GM10266 (cell line): ENCODE measurements at regions not wholly inside any gene's neighbourhood (a gene's known extent, or its start where the extent isn't known, plus 50 kb on each side); places are given as distances from the start of the nearest gene placed in this dataset.

Experiments used
- DNase-seq: peaks from one replicate; pipeline ENCODE4 v3.0.0; 2012; ENCODE audit errors: extremely low spot score
- CTCF ChIP-seq: IDR thresholded peaks from 2 replicates; pipeline ENCODE4 v1.5.1; 2012; ENCODE audit warnings: mild to moderate bottlenecking, low read depth; ENCODE audit not compliant: control insufficient read depth, insufficient read depth; ENCODE audit errors: missing control alignments

- no peak for TF ChIP-seq CTCF
- no peak for DNase-seq
Measured at GRCh38 chr2:224325941-224326340, 76.0 kb downstream of the FAM124B start.

GRCh38 chr2:224324604-224325003 is 77.3 kb downstream of the FAM124B start:
- DNase-seq: no peak
- TF ChIP-seq CTCF: no peak

- no peak for DNase-seq
- no peak for TF ChIP-seq CTCF
Measured at GRCh38 chr2:224320660-224321059, 81.2 kb downstream of the FAM124B start.

GRCh38 chr2:224319750-224320149 is 82.2 kb downstream of the FAM124B start:
- DNase-seq: no peak

GRCh38 chr2:224312741-224313140 is 89.2 kb downstream of the FAM124B start:
- TF ChIP-seq CTCF: no peak

More at GRCh38 chr2:224319750-224320149, 82.2 kb downstream of the FAM124B start:
- no peak for TF ChIP-seq CTCF

GRCh38 chr2:224310943-224311625 is 90.8 kb downstream of the FAM124B start:
- no peak for TF ChIP-seq CTCF
- DNase-seq: no peak

More at GRCh38 chr2:224312741-224313140, 89.2 kb downstream of the FAM124B start:
- DNase-seq: no peak

GRCh38 chr2:224309176-224309575 is 92.7 kb downstream of the FAM124B start:
- TF ChIP-seq CTCF: no peak
- DNase-seq: no peak
